GM12865 (cell line): ENCODE measurements at regions not wholly inside any gene's neighbourhood (a gene's known extent, or its start where the extent isn't known, plus 50 kb on each side); places are given as distances from the start of the nearest gene placed in this dataset.

ENCODE experiments used
- DNase-seq: peaks from one replicate; pipeline ENCODE4 v3.0.0; 2010; ENCODE audit warnings: low read depth
- H3K4me3 ChIP-seq: 2 replicates; pipeline ENCODE4 v1.5.1; 2011; ENCODE audit warnings: mild to moderate bottlenecking, low read depth, low read length, control low read depth
- CTCF ChIP-seq: IDR thresholded peaks from 2 replicates; pipeline ENCODE4 v1.5.1; 2011; ENCODE audit warnings: low read length, control low read depth, low read depth, inconsistent platforms; ENCODE audit not compliant: insufficient read depth; ENCODE audit errors: missing control alignments

- no peak overlapping the region for H3K4me3 ChIP-seq
- TF ChIP-seq CTCF: no peak
- DNase-seq: no peak
Measured at GRCh38 chr2:45089554-45090261, 80.5 kb upstream of the SIX2 start.

GRCh38 chr2:45085487-45085886, 76.2 kb upstream of the SIX2 start:
- DNase-seq: no peak
- no peak overlapping the region for H3K4me3 ChIP-seq
- no peak for TF ChIP-seq CTCF

- no peak for TF ChIP-seq CTCF
- no peak overlapping the region for H3K4me3 ChIP-seq
- no peak for DNase-seq
Measured at GRCh38 chr2:45084361-45085020, 75.2 kb upstream of the SIX2 start.

GRCh38 chr2:45083175-45083574, 73.9 kb upstream of the SIX2 start:
- no peak for TF ChIP-seq CTCF
- H3K4me3 ChIP-seq: no peak overlapping the region
- no peak for DNase-seq

GRCh38 chr2:45074713-45075112, 65.5 kb upstream of the SIX2 start:
- TF ChIP-seq CTCF: no peak
- no peak overlapping the region for H3K4me3 ChIP-seq

GRCh38 chr2:45072862-45073237, 63.6 kb upstream of the SIX2 start:
- H3K4me3 ChIP-seq: no peak overlapping the region
- TF ChIP-seq CTCF: no peak
- no peak for DNase-seq

More at GRCh38 chr2:45074713-45075112, 65.5 kb upstream of the SIX2 start:
- no peak for DNase-seq
